Kidney (tissue), 13 donors: ENCODE measurements at regions not wholly inside any gene's neighbourhood (a gene's known extent, or its start where the extent isn't known, plus 50 kb on each side); places are given as distances from the start of the nearest gene placed in this dataset.

Source experiments
- DNase-seq, 5 donors: peaks; one replicate each; pipeline ENCODE4 v3.0.0-alpha.2; 2013 to 2020
- FAIRE-seq: peaks from 2 replicates; lab custom pipeline; 2012; peaks lifted over from hg19 to GRCh38; lab: Jason Lieb, UNC
- H3K27ac ChIP-seq, 2 donors: one replicate each; pipeline ENCODE4 v1.7.0; 2013; ENCODE audit warnings: low read depth in 2 of 2, low read length in 2 of 2, inconsistent platforms in 1 of 2
- H3K27me3 ChIP-seq: one replicate; pipeline ENCODE4 v1.7.1; 2013; ENCODE audit warnings: low read length, inconsistent platforms; ENCODE audit not compliant: control insufficient read depth, insufficient read depth
- H3K36me3 ChIP-seq, 3 donors: one replicate each; pipeline versions ENCODE4 v1.7.0 to v1.7.1; 2013; ENCODE audit warnings: low read length in 3 of 3, control low read depth in 1 of 3, inconsistent platforms in 1 of 3; ENCODE audit not compliant: insufficient read depth in 3 of 3, control insufficient read depth in 2 of 3
- H3K4me1 ChIP-seq, 3 donors: one replicate each; pipeline versions ENCODE4 v1.7.0 to v1.7.1; 2013; ENCODE audit warnings: low read length in 3 of 3, inconsistent platforms in 1 of 3, low read depth in 1 of 3; ENCODE audit not compliant: control insufficient read depth in 2 of 3, insufficient read depth in 2 of 3
- H3K4me3 ChIP-seq, 3 donors: one replicate each; pipeline versions ENCODE4 v1.7.0 to v1.8.1; 2013; ENCODE audit warnings: low read length in 3 of 3, control low read depth in 1 of 3, inconsistent platforms in 1 of 3
- H3K9ac ChIP-seq, 3 donors: one replicate each; pipeline versions ENCODE4 v1.7.0 to v1.7.1; 2013; ENCODE audit warnings: low read length in 3 of 3, control low read depth in 1 of 3, inconsistent platforms in 1 of 3
- H3K9me3 ChIP-seq, 3 donors: one replicate each; pipeline versions ENCODE4 v1.7.0 to v1.7.1; 2013; ENCODE audit warnings: low read length in 3 of 3, control low read depth in 1 of 3, inconsistent platforms in 1 of 3; ENCODE audit not compliant: control insufficient read depth in 2 of 3, insufficient read depth in 1 of 3
- CTCF ChIP-seq: IDR thresholded peaks from 3 replicates; pipeline ENCODE4 v1.5.1; 2012; ENCODE audit warnings: mild to moderate bottlenecking, moderate library complexity, borderline replicate concordance; ENCODE audit not compliant: insufficient read depth; ENCODE audit errors: extremely low read depth
- intact Hi-C: fragments of 100-400 bp; cut with DNase I; formaldehyde crosslinking; loops from one replicate; pipeline ENCODE4 v1.11.1; 2022
- donor health status: control.
- donor health status: control.
- donor health status: control.
- donor health status: control.
- donor health status: control.
- donor health status: DM: yes; HTN: yes; CAD: no.
- donor health status: Normal renal cell carcinoma (clear cell type).

GRCh38 chr10:33660329-33660728 is 325.9 kb upstream of the NRP1 start:
- H3K9me3 ChIP-seq: peaks cover 0 to 3% (median 0%) of the 10 kb centered on the region in 3 donors
- intact Hi-C loops: no loop called here
- no peak for FAIRE-seq

GRCh38 chr10:33657913-33658312 is 323.4 kb upstream of the NRP1 start:
- no peak for FAIRE-seq

More at GRCh38 chr10:33660329-33660728, 325.9 kb upstream of the NRP1 start:
- Histone ChIP-seq H3K27me3 (no peaks in the 10 kb centered on the region), H3K27ac (no peak overlapping the region), H3K9ac (no peak overlapping the region), H3K4me1 (peaks cover 0 to 5% (median 3%) of the 10 kb centered on the region in 3 donors), H3K4me3 (no peak overlapping the region), H3K36me3 (no peaks in the 10 kb centered on the region)
- DNase-seq: no peak
- TF ChIP-seq CTCF: no peak

GRCh38 chr10:33657154-33657908 is 322.9 kb upstream of the NRP1 start:
- intact Hi-C loops: no loop called here
- peak; percentile 78 for FAIRE-seq

More at GRCh38 chr10:33657913-33658312, 323.4 kb upstream of the NRP1 start:
- no peak overlapping the region for H3K27ac ChIP-seq
- H3K4me1 ChIP-seq: peaks cover 0 to 5% (median 3%) of the 10 kb centered on the region in 3 donors
- DNase-seq: no peak
- H3K4me3 ChIP-seq: no peak overlapping the region
- no peaks in the 10 kb centered on the region for H3K27me3 ChIP-seq
- no peaks in the 10 kb centered on the region for H3K36me3 ChIP-seq
- H3K9ac ChIP-seq: no peak overlapping the region
- H3K9me3 ChIP-seq: no peaks in the 10 kb centered on the region
- intact Hi-C loops: no loop called here
- TF ChIP-seq CTCF: no peak

More at GRCh38 chr10:33657154-33657908, 322.9 kb upstream of the NRP1 start:
- H3K9me3 ChIP-seq: no peaks in the 10 kb centered on the region
- H3K4me1 ChIP-seq: peaks cover 0 to 5% (median 3%) of the 10 kb centered on the region in 3 donors
- H3K27ac ChIP-seq: no peak overlapping the region
- H3K9ac ChIP-seq: no peak overlapping the region
- H3K27me3 ChIP-seq: no peaks in the 10 kb centered on the region
- TF ChIP-seq CTCF: no peak
- H3K36me3 ChIP-seq: no peaks in the 10 kb centered on the region
- DNase-seq: no peak
- H3K4me3 ChIP-seq: no peak overlapping the region
